Stimulated activated CD4-positive, alpha-beta T cell treated with anti-CD3 and anti-CD28 coated beads, TNF-alpha, amount 100 ng/mL, for 48 hours (primary cell): ENCODE measurements at regions not wholly inside any gene's neighbourhood (a gene's known extent, or its start where the extent isn't known, plus 50 kb on each side); places are given as distances from the start of the nearest gene placed in this dataset.
"Not testable (repeated sequence)": the region's sequence is repeated elsewhere in the genome, so short reads cannot be mapped to it uniquely, and the experiment has no call there.

Source experiments
- DNase-seq, 3 donors: peaks; one replicate each; pipeline ENCODE4 v3.0.0-alpha.2; 2020; ENCODE audit warnings: low read depth in 3 of 3

DNA sequence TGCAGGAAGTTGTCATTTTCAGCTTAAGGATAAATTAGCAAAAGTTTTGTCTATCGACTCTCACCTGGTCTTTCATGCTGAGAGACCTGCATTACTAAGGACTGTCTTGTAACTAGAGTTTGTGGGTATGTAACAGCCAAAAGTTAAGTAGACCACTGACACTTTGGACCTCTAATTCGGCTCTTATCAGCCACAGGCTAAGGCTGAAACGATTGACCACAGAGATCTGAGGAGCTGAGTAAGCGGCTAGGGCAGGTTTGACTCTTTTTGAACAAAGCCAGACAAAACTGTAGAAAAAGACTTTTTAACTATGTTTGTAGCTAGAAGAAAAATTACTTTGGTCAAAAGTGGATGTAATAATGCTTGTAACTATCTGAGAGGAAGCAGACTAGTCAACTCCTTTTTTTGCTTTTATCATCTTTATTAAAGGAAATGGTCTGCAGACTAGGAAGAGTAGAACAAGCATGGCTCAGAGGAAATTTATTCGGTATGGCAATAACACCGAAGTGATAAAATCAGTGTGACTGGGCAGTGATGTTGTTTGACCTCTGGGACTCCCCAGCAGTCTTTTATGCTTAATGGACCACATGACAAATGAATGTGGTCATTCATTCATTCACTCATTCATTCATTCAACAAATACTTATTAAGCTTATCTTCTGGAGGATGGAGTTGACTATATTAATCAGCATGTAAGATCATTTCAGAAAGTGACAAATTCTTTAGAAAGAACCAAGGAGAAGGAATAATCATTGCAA lies 725.0 kb upstream of the HS3ST5 start:
- DNase-seq: no peak

DNA sequence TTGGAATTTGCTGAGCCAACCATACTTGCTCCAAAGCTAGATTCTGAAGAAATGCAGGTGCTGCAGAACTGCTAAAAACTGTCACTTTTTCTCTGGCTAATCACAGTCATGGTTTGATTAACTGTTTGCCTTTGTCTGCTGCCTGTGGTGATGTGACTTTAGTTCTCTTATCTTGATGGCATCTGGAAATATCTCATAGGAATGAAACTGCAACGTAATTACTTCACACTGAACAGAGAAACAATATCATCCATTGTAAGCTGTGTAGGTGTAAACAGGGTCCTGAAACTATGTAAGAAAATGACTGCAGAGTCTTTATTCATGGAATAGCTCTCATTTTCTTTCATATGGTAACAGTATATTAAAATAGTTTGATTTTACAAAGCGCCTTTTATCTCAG lies 721.9 kb upstream of the HS3ST5 start:
- no peak for DNase-seq

DNA sequence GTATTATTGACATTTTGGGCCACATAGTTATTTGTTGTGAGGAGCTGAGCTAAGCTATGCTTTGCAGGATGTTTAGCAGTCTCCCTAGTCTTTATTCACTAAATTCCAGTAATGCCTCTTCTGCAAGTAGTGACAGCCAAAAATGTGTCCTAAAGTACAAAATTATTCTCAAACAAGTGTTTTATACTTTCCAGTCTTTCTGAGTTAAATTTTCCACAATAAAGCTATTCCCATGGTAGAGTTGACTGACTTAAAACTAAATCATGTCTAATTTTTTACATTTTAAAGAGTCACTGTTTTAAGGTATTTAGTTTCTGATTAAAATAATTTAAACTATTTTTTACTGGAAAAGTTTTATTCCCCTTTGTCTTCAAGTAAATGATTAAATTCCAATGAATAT lies 717.8 kb upstream of the HS3ST5 start:
- DNase-seq: no peak

DNA sequence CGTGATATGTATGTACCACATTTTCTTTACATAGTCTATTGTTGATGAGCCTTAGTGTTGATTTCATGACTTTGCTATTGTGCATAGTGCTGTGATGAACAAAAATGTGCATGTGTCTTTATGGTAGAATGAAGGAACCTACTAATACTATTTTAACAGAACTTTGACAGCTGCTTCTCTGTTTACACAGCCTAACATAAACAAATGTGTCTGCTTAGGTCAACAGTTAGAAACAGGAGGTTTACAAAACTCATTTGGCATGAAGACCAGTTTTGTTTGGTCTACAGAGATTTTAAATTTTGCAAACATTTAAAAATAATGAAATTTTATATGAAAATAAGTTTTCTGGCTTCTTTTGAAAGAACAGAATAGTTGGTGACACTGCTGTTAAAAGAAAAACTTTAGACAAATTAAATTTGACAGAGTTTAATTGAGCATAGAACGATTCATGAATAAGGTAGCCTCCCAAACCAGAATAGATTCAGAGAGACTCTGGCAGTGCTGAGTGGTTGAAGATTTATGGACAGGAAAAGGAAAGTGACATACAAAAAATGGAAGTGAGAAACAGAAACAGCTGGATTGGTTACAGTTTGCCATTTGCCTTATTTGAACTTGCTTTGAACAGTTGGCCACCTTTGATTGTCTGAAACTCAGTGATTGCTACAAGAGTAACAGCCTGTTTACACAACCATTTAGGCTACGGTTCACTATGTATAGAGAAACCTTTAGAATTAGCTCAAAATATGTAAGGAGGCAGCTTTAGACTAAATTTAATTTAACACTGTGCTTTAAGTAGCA lies 715.8 kb upstream of the HS3ST5 start:
- DNase-seq: no peak

DNA sequence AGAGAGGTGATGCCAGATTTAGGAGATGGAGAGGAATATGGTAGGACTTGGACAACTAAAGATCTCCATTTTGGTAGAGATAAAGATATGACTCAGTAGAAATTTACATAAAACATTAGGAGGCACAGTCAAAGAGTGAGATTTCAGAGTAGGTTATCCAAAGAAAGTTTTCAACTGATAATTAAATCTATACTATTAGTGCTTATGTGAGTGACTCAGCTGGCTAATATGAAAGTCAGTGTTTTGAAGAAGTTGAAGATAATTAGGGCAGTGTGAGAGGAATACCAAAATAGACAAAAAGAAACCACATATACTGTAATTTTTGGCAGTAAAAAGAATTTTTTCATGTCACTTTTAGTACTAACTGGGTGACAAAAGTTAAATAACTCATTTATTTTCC lies 712.8 kb upstream of the HS3ST5 start:
- DNase-seq: no peak

DNA sequence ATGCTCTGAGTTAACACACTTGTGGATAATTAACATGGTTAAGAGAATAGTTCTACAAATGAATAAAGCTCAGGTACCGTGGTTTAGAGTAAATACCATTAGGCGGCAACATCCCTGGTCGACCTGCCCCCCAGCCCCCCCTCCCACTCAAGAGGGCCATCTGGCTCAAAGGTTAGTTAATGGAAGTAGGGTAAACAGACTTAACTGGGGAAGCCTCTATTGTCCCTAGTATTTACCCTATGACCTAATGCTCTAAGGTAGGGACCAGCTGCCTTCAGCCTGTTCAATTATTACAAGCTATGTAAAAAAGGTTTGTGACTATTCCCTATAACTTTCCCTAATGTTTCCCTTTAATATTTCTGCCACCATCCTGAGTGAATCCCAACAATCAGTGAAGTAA lies 711.4 kb upstream of the HS3ST5 start:
- DNase-seq: not testable (repeated sequence)

DNA sequence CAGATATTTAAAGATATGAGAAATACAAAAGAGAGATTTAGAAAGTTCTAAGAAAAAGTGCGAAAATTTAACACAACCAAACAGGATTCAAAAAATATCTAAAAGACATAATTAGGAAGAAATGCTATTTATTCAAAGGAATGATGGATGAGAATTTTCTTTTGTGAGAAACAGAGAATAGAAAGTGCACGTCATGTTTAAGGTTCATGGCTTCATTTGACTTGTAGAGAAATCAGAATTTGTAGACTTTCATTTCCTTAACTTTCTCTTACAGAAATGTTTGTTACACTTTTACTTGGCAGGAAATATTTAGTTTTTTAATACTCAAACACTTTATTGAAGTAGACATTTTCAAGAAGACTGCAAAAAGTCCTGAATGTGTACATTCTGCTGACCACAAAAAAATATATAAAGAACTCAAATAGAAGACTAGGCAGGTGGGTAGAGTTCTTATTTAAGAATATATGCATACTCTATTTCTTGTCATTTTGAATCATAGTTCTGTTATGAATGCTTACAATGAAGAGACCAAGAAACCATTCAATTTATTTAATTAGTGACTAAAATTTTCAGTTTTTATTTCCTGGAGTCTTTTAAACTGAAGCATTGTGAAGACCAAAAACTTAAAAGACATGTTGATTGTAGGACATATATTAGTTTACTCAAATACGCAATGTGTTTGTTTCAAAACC lies 710.5 kb upstream of the HS3ST5 start:
- DNase-seq: no peak

DNA sequence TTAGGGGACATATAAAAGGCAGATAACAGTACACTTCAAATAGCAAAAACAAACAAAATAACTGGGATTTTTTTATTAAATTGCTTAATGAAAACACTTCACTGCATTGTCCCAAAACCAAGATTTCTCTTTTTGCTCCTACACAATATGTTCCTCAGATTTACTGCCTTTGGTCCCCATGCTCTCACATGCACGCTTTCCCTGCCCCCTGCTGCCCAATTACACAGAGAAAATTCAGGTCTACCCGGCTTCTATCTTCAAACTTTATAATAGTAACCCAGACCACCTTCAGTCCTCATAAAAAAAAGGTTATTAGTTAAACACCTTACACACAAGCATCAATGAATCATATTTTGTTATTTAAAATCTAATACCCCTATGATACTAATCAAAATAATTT lies 673.8 kb upstream of the HS3ST5 start:
- no peak for DNase-seq

DNA sequence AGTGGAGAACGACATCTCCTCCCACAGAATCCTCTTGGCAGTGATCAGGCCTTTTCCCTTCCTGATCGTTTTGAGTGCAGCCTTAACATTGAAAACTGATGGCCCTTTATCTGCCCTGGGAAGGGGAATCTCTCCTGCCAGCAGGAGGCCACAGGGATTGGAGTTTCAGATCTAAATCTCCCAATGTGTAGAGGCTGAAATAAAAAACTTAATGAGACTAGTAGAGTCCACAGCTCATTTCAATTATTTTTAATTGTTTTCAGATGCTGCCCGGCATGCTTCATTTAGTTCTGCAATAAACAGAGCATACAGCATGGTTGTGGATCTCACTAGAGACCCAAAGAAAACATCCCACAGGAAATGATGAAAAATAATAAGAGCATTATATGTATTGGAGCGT lies 662.2 kb upstream of the HS3ST5 start:
- DNase-seq: no peak

DNA sequence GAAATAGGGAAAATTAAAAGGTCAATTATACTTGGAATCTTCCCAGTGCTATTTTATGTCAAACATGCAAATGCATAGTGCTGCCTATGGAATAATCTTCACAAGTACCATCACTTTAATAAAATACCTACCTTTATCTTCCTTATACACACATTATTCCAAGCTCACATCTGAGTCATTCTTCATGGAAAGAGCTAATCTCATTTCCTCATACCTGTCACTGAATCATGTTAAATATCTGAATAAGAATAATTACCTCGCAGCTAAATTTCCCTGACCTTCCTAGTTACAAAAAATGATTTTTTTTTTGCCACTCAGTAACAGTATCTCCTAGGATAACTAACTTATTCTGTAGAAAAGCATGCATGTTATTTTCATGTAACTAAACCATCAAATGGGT lies 661.4 kb upstream of the HS3ST5 start:
- DNase-seq: no peak

DNA sequence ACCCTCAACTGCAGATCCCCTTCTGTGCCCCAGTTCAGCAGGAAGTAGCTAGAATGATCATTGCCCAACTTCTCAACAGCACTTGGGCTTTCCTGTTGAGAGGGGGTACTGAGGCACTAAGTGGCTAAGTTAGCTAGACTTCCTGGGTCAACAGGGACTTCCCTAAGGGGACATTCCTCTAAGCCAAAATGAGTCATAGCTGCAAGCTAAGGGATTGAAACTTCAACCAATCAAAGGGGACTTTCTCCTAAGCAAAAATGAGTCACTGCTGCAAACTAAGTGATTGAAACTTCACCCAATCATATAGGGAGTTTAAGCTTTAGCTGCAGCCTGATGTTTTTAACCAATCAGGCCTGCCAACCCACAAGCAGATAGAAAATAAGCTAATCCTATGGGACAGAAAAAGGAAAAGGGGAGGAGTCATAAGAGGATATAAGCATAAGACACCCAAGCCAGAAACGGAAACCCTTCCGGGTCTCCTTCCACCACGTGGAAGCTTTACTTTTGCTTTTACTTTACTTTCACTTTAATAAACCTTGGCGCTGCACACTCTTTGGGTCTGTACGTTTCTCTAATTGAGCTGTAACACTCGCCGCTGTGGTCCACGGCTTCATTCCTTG lies 659.0 kb upstream of the HS3ST5 start:
- DNase-seq: no peak

DNA sequence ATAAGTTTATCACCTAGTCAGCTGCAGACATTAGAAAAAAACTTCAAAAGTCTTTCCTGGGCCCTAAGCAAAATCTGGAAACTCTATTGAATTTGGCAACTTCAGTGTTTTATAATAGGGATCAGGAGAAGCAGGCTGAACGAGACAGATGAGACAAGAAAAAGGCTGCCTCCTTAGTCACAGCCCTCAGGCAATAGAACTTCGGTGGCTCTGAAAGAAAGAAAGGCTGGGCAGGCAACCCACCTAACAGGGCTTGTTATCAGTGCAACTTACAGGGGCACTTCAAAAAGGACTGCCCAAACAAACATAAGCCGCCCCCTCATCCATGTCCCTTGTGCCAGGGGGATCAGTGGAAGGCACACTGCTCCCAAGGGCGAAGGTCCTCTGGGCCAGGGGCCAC lies 657.9 kb upstream of the HS3ST5 start:
- no peak for DNase-seq

DNA sequence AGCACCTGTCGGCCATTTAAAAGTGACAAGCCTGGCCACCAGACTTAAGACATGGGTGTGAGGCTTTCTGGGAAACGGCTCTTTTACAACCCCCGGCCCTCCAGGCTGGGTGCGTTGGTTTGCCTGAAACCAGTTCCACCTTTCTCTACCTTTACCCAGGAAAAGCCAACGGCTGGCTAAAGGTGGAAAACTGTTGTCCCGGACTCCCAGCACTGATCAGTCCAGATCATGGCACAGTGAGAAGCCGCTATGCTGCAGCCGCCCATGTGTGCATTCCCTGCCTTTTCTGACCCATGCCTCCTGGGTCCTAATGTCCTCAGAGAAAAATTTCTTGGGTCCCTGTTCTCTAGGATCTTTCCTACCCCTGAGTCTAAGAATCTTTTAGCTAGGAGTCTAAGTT lies 655.7 kb upstream of the HS3ST5 start:
- no peak for DNase-seq

DNA sequence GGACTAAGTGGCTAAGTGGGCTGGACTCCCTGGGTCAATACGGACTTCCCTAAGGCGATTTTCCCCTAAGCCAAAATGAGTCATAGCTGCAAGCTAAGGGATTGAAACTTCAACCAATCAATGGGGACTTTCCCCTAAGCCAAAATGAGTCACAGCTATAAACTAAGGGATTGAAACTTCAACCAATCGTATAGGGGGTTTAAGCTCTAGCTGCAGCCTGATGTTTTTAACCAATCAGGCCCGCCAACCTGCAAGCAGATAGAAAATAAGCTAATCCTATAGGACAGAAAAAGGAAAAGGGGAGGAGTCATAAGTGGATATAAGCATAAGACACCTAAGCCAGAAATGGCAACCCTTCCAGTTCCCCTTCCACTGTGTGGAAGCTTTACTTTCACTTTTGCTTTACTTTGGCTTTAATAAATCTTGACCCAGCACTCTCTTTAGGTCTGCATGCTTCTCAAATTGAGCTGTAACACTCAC lies 655.0 kb upstream of the HS3ST5 start:
- DNase-seq: no peak

DNA sequence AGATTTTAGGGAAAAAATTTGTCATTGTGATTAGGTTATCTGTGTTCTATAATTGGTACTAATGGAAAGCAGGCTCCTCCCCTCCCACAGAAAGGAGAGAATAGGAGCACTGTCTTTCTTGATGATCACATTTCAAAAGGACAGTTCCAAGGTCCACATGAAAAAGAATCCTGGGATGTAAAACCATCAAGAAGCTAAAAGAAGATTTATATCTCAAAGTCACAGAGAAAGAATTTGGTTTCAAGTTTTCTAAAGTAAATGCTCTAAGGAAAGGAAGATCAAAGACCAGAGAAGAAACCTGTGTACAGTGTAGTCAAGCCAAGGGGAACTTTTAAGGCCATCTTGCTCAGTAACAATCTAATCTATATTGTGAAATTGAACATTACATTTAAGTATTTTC lies 652.7 kb upstream of the HS3ST5 start:
- no peak for DNase-seq

DNA sequence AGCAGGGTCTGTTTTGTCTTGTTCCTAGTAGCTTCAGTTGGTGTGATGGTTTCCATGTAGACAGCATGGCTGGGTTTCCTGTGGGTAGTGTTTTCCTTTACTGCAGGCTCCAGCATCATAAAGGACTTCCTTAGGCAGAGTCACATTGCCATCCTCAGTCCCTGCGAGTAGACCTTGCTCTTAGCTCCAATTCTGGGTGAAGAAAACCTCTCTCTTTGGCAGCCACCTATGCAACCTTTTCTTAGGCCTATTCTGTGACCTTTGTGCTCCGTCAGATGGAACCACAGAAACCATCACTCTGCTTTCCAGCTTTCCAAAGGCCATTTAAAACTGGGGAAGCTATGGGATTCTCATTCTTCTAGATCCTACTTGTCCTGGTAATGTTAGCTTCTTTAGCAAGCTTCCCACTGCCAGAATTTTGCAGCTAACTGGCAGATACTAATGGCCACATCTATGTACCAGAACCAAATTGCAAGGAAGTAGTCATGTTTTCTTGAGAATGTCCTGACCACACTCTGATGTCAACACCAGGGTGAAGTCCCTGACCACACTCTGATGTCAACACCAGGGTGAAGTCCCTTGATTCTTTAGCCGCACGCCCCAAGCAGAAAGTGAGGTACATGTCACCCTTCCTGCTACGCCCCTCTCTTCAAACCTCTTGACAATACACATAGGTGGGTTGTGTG lies 646.6 kb upstream of the HS3ST5 start:
- peak in 1 of 3 donors; percentile 15 for DNase-seq

DNA sequence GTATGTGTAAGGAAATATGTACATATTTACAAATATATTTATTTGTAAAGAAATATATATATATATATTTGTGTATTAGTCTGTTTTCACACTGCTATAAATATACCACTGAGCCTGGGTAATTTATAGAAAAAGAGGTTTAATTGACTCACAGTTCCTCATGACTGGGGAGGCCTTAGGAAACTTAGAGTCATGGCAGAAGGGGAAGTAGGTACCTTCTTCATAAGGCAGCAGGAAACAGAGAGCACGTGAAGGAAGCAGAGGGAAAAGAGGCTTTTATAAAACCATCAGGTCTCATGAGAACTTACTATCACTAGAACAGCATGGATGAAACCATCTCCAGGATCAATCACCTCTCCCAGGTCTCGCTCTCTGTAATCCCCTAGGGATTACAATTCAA lies 644.5 kb upstream of the HS3ST5 start:
- no peak for DNase-seq

DNA sequence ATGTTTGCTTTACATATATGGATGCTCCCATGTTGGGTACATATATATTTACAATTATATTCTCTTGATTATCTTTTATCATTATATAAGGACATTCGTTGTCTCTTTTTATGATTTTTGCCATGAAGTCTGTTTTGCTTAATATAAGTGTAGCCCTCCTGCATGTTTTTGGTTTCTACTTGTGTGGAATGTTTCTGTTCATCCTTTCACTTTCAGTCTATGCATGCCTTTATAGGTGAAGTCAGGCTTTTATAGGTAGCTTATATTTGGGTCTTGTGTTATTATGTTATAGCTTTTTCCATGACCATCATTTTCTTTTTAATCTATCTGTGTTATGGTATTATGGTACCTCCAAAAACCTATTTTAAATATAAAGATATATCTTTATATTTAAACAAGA lies 612.5 kb upstream of the HS3ST5 start:
- no peak for DNase-seq

DNA sequence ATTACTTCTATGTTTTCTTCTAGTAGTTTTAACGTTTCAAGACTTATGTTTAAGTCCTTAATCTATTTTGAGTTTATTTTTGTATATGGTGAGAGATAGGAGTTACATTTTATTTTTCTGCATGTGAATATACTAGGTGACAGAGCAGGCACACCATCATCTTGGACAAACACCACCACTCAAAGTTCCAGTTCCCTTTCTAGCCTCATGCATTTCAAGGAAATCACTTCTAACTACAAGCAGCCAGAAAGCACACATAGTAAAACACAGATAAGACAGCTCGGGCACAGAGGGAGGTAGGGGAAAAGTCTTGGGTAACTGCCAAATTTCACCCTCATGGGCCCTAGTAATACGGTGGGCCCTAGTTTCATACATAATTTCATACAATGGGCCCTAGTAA lies 609.4 kb upstream of the HS3ST5 start:
- no peak for DNase-seq

DNA sequence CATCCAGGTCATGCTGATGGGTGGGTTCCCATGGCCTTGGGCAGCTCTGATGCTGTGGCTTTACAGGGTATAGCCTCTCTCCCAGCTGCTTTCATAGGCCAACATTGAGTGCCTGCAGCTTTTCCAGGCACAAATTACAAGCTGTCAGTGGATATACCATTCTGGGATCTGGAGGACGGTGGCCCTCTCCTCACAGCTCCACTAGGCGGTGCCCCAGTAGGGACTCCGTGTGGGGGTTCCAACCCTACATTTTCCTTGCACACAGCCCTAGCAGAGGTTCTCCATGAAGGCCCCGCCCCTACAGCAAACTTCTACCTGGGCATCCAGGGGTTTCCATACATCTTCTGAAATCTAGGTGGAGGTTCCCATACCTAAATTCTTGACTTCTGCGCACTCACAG lies 602.6 kb upstream of the HS3ST5 start:
- no peak for DNase-seq

DNA sequence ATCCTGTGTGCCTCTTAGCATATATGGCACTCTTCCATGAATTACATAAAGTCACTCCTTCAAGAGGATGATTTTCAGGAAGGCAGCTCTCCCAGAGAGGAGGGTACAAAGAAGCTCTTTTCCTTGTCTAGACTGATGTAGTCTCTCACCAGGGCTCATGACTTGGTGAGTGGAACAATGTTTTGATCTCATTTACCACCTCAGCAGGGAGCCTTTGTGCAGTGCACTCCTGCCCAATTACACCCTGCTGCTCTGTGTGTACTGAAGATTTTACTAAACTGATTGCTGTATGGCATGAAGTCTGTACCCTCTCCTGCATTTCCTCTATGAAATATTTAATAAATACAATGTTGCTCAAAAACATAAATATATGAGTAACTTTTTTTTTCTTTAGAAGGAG lies 598.3 kb upstream of the HS3ST5 start:
- no peak for DNase-seq

DNA sequence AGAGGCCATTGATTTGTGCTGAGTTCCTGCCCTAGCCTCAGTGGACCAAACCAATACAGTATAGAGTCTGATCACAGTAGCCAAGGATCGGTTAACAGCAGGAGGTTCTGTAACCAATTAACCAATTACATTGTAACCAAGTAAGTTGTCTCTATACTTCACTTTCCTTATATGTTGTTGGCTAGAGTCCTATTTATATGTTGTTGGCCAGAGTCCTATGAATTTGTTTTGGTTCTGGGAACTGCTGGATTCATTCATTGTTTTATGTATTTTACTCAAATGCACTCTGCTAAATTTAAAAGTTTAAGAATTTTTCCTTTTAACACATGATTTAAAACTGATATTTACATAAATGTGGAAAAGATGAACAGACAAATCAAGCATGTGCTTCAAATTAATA lies 597.4 kb upstream of the HS3ST5 start:
- DNase-seq: no peak
